ENCODE measurements at regions not wholly inside any gene's neighbourhood (a gene's known extent, or its start where the extent isn't known, plus 50 kb on each side); places are given as distances from the start of the nearest gene placed in this dataset.
A peak's percentile ranks its signal among the peaks of the same experiment; 100 is the strongest.

DNA sequence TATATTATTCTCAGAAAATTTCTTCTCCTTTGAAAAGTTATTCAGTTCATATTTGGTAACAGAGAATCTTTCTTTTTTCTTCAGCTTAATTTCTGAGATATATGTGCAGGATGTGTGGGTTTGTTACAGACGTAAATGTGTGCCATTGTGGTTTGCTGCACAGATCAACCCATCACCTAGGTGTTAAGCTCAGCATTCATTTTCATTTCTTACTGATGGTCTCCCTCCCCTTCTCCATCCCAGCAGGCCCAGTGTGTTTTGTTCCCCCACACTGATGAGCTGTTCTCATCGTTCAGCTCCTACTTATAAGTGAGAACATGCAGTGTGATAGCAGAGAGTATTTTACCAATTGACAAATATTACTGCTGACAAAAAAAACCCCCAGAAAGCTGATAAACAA, 330.0 kb upstream of the CHD1 start:
- TF ChIP-seq CTCF (IDR thresholded peaks at IDR 0.05), result no peak
- Mint-ChIP-seq H3K27me3 (ENCODE audit: low read depth in 3 of 3) (peaks cover 0 to 2% (median 1%) of the 10 kb centered on the region in 3 donors), H3K27ac (no peak overlapping the region), H3K4me1 (no peaks in the 10 kb centered on the region), H3K36me3 (no peaks in the 10 kb centered on the region), H3K9me3 (peaks cover 9 to 25% (median 17%) of the 10 kb centered on the region in 7 donors), H3K4me3 (no peak overlapping the region)
- H3K4me2 ChIP-seq (replicated peaks; ENCODE audit: extremely low read depth, low read length, poor library complexity, severe bottlenecking), result no peak overlapping the region
- no peaks in the 10 kb centered on the region for H4K20me1 ChIP-seq (ENCODE audit: insufficient read depth, low read length)
- H3K9me3 ChIP-seq (replicated peaks in 1 of 2; ENCODE audit: control insufficient read depth in 1 of 2, insufficient read depth in 1 of 2, low read length in 2 of 2), result peaks cover 13 to 21% of the 10 kb centered on the region in 2 donors
- intact Hi-C loops (cut with micrococcal nuclease), result no loop called here
- no peak overlapping the region for H3K9ac ChIP-seq (ENCODE audit: insufficient read depth, low read length, poor library complexity, severe bottlenecking)
- no peak overlapping the region for H2AFZ ChIP-seq (ENCODE audit: insufficient read depth, low read depth, low read length, poor library complexity, severe bottlenecking)
- H3K36me3 ChIP-seq (replicated peaks in 1 of 2; ENCODE audit: control insufficient read depth in 1 of 2, insufficient read depth in 2 of 2, low read length in 2 of 2), result no peaks in the 10 kb centered on the region
- H3K4me3 ChIP-seq (replicated peaks in 1 of 3; ENCODE audit: low read depth in 2 of 3, low read length in 3 of 3), result no peak overlapping the region
- no peak overlapping the region for H3K27ac ChIP-seq (ENCODE audit: low read depth in 1 of 2, low read length in 2 of 2)
- no peaks in the 10 kb centered on the region for H3K27me3 ChIP-seq (ENCODE audit: control insufficient read depth in 2 of 2, insufficient read depth in 2 of 2, low read length in 2 of 2)
- no peaks in the 10 kb centered on the region for H3K4me1 ChIP-seq (ENCODE audit: control insufficient read depth in 1 of 2, insufficient read depth in 2 of 2, low read length in 2 of 2)
- no peaks in the 10 kb centered on the region for H3K79me2 ChIP-seq (ENCODE audit: insufficient read depth, low read length)
- WGBS (ENCODE audit: insufficient coverage), result no CpG with 5 or more reads among the region's 2 CpGs
- no peak for DNase-seq

- Mint-ChIP-seq H3K4me1 (no peaks in the 10 kb centered on the region), H3K9me3 (peaks cover 0 to 7% (median 2%) of the 10 kb centered on the region in 7 donors), H3K4me3 (no peak overlapping the region), H3K36me3 (no peaks in the 10 kb centered on the region), H3K27me3 (ENCODE audit: low read depth in 3 of 3) (peaks cover 2 to 7% (median 5%) of the 10 kb centered on the region in 3 donors), H3K27ac (no peak overlapping the region)
- H3K79me2 ChIP-seq (ENCODE audit: insufficient read depth, low read length), result no peaks in the 10 kb centered on the region
- no peak overlapping the region for H3K9ac ChIP-seq (ENCODE audit: insufficient read depth, low read length, poor library complexity, severe bottlenecking)
- no peak overlapping the region for H3K4me2 ChIP-seq (replicated peaks; ENCODE audit: extremely low read depth, low read length, poor library complexity, severe bottlenecking)
- no peak for DNase-seq
- no peak for TF ChIP-seq CTCF (IDR thresholded peaks at IDR 0.05)
- WGBS (ENCODE audit: insufficient coverage), result no CpG with 5 or more reads among the region's 2 CpGs
- intact Hi-C loops (cut with micrococcal nuclease), result no loop called here
- H4K20me1 ChIP-seq (ENCODE audit: insufficient read depth, low read length), result no peaks in the 10 kb centered on the region
- peak overlapping the region; percentile 7 for H2AFZ ChIP-seq (ENCODE audit: insufficient read depth, low read depth, low read length, poor library complexity, severe bottlenecking)
- no peaks in the 10 kb centered on the region for H3K27me3 ChIP-seq (ENCODE audit: control insufficient read depth in 2 of 2, insufficient read depth in 2 of 2, low read length in 2 of 2)
- H3K4me3 ChIP-seq (replicated peaks in 1 of 3; ENCODE audit: low read depth in 2 of 3, low read length in 3 of 3), result no peak overlapping the region
- no peak overlapping the region for H3K27ac ChIP-seq (ENCODE audit: low read depth in 1 of 2, low read length in 2 of 2)
- no peaks in the 10 kb centered on the region for H3K9me3 ChIP-seq (replicated peaks in 1 of 2; ENCODE audit: control insufficient read depth in 1 of 2, insufficient read depth in 1 of 2, low read length in 2 of 2)
- H3K36me3 ChIP-seq (replicated peaks in 1 of 2; ENCODE audit: control insufficient read depth in 1 of 2, insufficient read depth in 2 of 2, low read length in 2 of 2), result no peaks in the 10 kb centered on the region
- no peaks in the 10 kb centered on the region for H3K4me1 ChIP-seq (ENCODE audit: control insufficient read depth in 1 of 2, insufficient read depth in 2 of 2, low read length in 2 of 2)
Measured at GRCh38 chr5:99248066-99248465, 319.3 kb upstream of the CHD1 start.
